ENCODE measurements at regions not wholly inside any gene's neighbourhood (a gene's known extent, or its start where the extent isn't known, plus 50 kb on each side); places are given as distances from the start of the nearest gene placed in this dataset.

DNA sequence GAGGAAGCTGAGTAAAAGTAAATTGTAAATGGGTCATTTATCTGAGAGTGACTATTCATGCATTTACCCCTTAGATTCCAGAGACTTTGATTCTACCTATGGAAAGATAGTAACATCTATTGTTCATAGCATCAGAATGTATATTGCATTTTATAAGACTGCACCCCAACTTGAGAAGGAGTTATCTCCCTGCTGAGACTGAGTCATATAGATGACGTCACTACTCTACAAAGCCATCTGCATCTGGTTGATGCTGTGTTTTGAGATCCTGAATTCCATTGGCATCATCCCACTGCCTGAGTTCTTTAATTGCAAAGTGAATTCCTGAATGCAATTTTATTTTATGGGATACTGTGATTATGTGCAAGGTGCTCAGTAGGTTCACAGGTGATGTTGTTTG, 444.0 kb upstream of the SLC35B3 start:
- Histone ChIP-seq H3K27ac (ENCODE audit: insufficient read length, low read depth, low read length) (no peak overlapping the region), H4K8ac (replicated peaks; ENCODE audit: insufficient read length, low read depth, low read length) (no peak overlapping the region), H4K20me1 (ENCODE audit: control insufficient read depth, insufficient read depth, insufficient read length) (no peaks in the 10 kb centered on the region), H3K27me3 (ENCODE audit: insufficient read depth, low read length) (no peaks in the 10 kb centered on the region), H4K5ac (ENCODE audit: insufficient read length, low read depth, low read length) (no peak overlapping the region), H2BK12ac (ENCODE audit: insufficient read length, low read depth, low read length) (no peak overlapping the region), H4K91ac (ENCODE audit: insufficient read length, low read depth, low read length) (no peak overlapping the region), H3K14ac (ENCODE audit: insufficient read depth, low read length) (no peak overlapping the region), H3K23me2 (ENCODE audit: insufficient read length, low read depth, low read length, poor library complexity, severe bottlenecking) (no peaks in the 10 kb centered on the region), H3K79me2 (ENCODE audit: insufficient read depth, low read length) (no peaks in the 10 kb centered on the region), H3K23ac (ENCODE audit: insufficient read length, low read depth, low read length) (no peak overlapping the region), H2BK5ac (ENCODE audit: insufficient read length, low read length) (no peak overlapping the region), H2AFZ (ENCODE audit: low read length) (no peak overlapping the region), H3K79me1 (ENCODE audit: insufficient read depth, low read depth, low read length, poor library complexity, severe bottlenecking) (no peaks in the 10 kb centered on the region), H2BK20ac (ENCODE audit: low read depth, low read length, poor library complexity, severe bottlenecking) (no peak overlapping the region), H3K18ac (ENCODE audit: insufficient read length, low read depth, low read length) (no peak overlapping the region), H3K4me2 (ENCODE audit: insufficient read depth, insufficient read length, low read length) (no peak overlapping the region), H2AK5ac (ENCODE audit: insufficient read length, low read length) (no peak overlapping the region), H3T11ph (ENCODE audit: low read length) (no peak overlapping the region), H2BK15ac (ENCODE audit: low read depth, low read length) (no peak overlapping the region), H3K56ac (ENCODE audit: insufficient read length, low read depth, low read length) (no peak overlapping the region), H3K4me1 (ENCODE audit: insufficient read depth, low read length) (no peaks in the 10 kb centered on the region), H3K9me3 (ENCODE audit: control insufficient read depth, low read depth, low read length) (no peaks in the 10 kb centered on the region), H3K9ac (ENCODE audit: extremely low read depth, insufficient read length, low read length) (no peak overlapping the region), H2BK120ac (ENCODE audit: low read depth, low read length, poor library complexity, severe bottlenecking) (no peak overlapping the region), H3K4ac (ENCODE audit: low read depth, low read length) (no peak overlapping the region)
- no peak overlapping the region for H3K4me3 Mint-ChIP-seq
- no peak for TF ChIP-seq CTCF (conservative IDR thresholded peaks at IDR 0.05)
- no peak for DNase-seq
- H3K4me1 Mint-ChIP-seq, result no peaks in the 10 kb centered on the region
- H3K27me3 Mint-ChIP-seq (ENCODE audit: low read depth), result no peaks in the 10 kb centered on the region
- no peaks in the 10 kb centered on the region for H3K9me3 Mint-ChIP-seq
- no peaks in the 10 kb centered on the region for H3K36me3 Mint-ChIP-seq (ENCODE audit: insufficient read depth in 1 of 3, low read depth in 3 of 3)
- no peak overlapping the region for H3K27ac Mint-ChIP-seq
- no CpG with 5 or more reads among the region's 1 CpG for WGBS (ENCODE audit: extremely low coverage, insufficient read length, low lambda C conversion rate)

Data from H9 (cell line).